Chondrocyte (in vitro differentiated cells): ENCODE measurements at regions not wholly inside any gene's neighbourhood (a gene's known extent, or its start where the extent isn't known, plus 50 kb on each side); places are given as distances from the start of the nearest gene placed in this dataset.

Experiments used
- DNase-seq: peaks from one replicate; pipeline ENCODE4 v3.0.0; 2021; ENCODE audit warnings: mixed read lengths, low spot score
- H3K27ac Mint-ChIP-seq: one replicate; pipeline ENCODE4 v1.8.0; 2021; ENCODE audit warnings: mild to moderate bottlenecking, moderate library complexity, mixed read lengths; ENCODE audit not compliant: unreplicated experiment
- H3K27me3 Mint-ChIP-seq: 2 replicates; pipeline ENCODE4 v1.8.0; 2021; ENCODE audit warnings: low read depth, mixed read lengths
- H3K36me3 Mint-ChIP-seq: 2 replicates; pipeline ENCODE4 v1.8.0; 2021; ENCODE audit warnings: low read depth, mixed read lengths
- H3K4me1 Mint-ChIP-seq: 2 replicates; pipeline ENCODE4 v1.8.0; 2021; ENCODE audit warnings: low read depth, mild to moderate bottlenecking, mixed read lengths
- H3K4me3 Mint-ChIP-seq: one replicate; pipeline ENCODE4 v1.8.0; 2021; ENCODE audit warnings: mild to moderate bottlenecking, moderate library complexity, mixed read lengths; ENCODE audit not compliant: unreplicated experiment
- H3K9me3 Mint-ChIP-seq: 2 replicates; pipeline ENCODE4 v1.8.0; 2021; ENCODE audit warnings: low read depth, mixed read lengths
- TF ChIP-seq, protein P1 (sequence below): fragments of 200-600 bp; sonication (generic); IDR thresholded peaks from 2 replicates; pipeline ENCODE4 v1.5.0; 2021; ENCODE audit warnings: antibody characterized with exemption, mild to moderate bottlenecking, moderate library complexity

GRCh38 chr14:93847473-93847872, 59.2 kb upstream of the PRIMA1 start:
- peaks cover 16% of the 10 kb centered on the region for H3K27me3 Mint-ChIP-seq
- H3K27ac Mint-ChIP-seq, result no peak overlapping the region
- TF ChIP-seq, protein P1, sequence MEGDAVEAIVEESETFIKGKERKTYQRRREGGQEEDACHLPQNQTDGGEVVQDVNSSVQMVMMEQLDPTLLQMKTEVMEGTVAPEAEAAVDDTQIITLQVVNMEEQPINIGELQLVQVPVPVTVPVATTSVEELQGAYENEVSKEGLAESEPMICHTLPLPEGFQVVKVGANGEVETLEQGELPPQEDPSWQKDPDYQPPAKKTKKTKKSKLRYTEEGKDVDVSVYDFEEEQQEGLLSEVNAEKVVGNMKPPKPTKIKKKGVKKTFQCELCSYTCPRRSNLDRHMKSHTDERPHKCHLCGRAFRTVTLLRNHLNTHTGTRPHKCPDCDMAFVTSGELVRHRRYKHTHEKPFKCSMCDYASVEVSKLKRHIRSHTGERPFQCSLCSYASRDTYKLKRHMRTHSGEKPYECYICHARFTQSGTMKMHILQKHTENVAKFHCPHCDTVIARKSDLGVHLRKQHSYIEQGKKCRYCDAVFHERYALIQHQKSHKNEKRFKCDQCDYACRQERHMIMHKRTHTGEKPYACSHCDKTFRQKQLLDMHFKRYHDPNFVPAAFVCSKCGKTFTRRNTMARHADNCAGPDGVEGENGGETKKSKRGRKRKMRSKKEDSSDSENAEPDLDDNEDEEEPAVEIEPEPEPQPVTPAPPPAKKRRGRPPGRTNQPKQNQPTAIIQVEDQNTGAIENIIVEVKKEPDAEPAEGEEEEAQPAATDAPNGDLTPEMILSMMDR, result no peak
- H3K9me3 Mint-ChIP-seq, result peaks cover 4% of the 10 kb centered on the region
- no peak for DNase-seq
- no peaks in the 10 kb centered on the region for H3K4me1 Mint-ChIP-seq
- no peak overlapping the region for H3K4me3 Mint-ChIP-seq
- no peaks in the 10 kb centered on the region for H3K36me3 Mint-ChIP-seq

DNA sequence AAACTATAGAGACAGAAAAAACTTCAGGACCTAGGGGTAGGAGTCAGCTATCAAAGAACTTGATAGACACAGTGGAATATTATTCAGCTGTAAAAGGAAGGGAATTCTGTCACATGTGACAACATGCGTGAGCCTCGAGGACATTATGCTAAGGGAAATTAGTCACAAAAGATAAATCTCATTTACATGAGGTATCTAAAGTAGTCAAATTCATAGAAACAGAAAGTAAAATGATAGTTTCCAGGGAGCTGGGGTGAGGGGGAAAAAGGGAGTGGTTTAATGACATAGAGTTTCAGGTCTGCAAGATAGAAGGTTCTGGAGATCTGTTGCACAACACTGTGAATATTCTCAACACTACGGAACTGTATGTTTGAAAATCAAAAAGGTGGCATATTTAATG, 50.0 kb upstream of the PRIMA1 start:
- peaks cover 32% of the 10 kb centered on the region for H3K27me3 Mint-ChIP-seq
- H3K9me3 Mint-ChIP-seq, result no peaks in the 10 kb centered on the region
- TF ChIP-seq, protein P1, result no peak
- H3K36me3 Mint-ChIP-seq, result no peaks in the 10 kb centered on the region
- no peak overlapping the region for H3K4me3 Mint-ChIP-seq
- no peak for DNase-seq
- no peaks in the 10 kb centered on the region for H3K4me1 Mint-ChIP-seq
- no peak overlapping the region for H3K27ac Mint-ChIP-seq
